ENCODE measurements at regions not wholly inside any gene's neighbourhood (a gene's known extent, or its start where the extent isn't known, plus 50 kb on each side); places are given as distances from the start of the nearest gene placed in this dataset.

GRCh38 chr5:6926491-6927038, 213.3 kb downstream of the TENT4A start:
- DNase-seq, result no peak

DNA sequence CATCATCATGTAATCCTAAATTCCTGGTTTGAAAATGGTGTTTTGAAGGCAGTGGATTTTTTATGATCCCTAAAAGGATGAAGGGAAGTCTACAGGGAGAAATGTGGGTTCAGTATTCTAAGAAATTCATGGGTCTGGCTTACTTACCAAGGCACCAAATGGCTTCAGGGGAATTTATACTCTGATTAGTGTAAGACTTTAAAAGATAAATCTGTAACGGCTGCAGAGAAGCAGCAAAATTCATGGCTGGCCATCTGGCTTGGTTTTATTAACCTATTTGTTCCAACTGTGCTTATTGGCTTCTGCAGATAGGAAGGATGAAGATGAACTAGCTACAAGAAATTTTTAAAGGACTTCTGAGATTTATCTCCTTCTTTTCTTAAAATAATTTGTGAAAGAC, 222.8 kb downstream of the TENT4A start:
- DNase-seq, result no peak

GRCh38 chr5:6937677-6938076, 224.4 kb downstream of the TENT4A start:
- no peak for DNase-seq

DNA sequence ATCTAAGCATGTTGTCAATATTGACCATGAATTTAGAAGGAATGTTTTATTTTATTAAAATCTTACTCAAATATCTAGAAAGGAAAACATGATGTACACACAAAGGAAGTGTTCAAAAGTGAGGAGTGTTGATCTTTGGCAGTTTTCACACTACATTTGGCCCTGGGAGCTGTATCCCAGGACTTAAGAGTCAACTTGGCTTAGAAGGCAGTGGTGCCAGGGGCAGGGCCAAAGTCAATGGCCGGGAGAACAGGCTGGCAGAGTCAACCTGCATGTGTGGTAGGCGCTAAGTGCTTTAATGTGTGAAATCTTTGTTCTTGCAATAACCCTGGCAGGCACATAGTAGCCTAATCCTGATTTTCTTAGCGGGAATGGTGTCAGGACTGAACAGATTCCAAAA, 228.4 kb downstream of the TENT4A start:
- DNase-seq, result no peak

- DNase-seq, result no peak
Measured at GRCh38 chr5:6943197-6944112, 230.2 kb downstream of the TENT4A start.

DNA sequence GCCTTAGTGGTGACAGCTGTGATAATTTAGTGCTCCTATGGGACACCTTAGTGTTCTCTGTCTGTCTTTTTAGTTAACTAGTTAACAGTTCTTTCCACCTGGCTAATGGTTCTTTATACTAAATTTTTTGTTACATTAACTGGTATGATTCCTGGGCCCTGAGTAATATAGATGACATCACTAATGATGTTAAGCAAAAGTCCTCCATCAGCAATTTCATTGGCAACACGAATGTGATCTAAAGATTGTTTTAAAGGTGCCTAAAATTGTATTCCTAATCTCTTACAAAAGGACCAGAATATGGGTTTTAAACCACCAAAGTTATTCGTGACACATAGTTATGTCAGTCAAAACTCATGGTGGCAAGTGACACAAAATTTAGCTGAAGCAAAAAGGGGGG, 235.3 kb downstream of the TENT4A start:
- no peak for DNase-seq

DNA sequence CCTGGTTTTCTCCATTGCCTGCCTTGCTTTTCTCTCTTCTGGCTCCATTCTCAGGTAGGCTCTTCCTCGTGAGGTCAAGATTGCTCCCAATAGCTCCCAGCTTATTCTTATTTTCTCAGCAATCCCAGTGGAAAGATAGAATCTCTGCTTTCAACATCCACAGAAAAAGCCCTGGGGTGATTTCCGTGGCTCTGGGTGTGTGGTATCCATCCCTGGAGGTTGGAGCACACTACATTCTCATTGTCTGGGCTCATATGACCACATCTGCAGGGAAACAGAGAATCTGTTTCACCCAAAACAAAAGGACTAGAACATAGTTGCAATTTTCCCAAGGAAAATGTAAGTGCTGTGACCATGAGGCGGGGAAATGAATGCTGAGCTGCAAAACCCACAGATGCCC, 236.0 kb downstream of the TENT4A start:
- no peak for DNase-seq

DNA sequence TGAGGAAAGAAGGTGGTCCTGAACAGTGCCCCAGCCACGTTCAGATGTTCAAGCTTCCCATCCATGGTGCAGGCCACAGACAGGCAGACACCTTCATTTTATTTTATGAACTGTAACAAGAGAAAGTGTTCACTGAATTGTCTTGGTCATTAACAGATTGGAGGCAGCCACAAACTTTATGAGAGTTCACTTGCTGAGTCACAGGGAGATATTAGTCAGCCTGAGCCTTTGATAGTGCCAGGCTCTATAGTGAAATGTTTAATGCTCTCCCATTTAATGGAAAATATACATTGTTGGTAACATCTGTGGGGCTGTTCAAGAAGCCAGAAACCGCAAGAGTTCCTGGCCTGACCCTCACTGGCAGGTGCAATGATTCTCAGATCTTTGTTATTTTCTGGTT, 237.0 kb downstream of the TENT4A start:
- DNase-seq, result no peak

DNA sequence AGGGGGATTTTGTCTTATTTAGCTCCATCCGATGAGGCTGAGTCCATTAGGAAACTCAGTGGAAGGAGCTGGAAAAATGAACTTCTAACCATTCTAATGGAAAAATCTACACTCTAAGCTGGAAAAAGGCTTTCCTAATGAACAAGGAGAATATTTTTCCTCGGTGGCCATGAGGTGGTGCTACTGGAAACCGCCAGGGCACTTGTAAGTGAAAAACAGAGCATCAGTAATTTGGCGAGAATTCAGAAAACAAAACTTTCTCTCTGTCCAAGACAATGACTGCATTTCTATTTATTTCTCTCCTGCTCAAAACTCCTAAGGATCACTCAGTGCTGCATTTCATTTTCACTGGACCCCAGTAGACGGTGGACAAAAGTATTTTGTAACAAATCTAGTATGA, 237.6 kb downstream of the TENT4A start:
- DNase-seq, result no peak

- no peak for DNase-seq
Measured at GRCh38 chr5:6961123-6961522, 247.9 kb downstream of the TENT4A start.

DNA sequence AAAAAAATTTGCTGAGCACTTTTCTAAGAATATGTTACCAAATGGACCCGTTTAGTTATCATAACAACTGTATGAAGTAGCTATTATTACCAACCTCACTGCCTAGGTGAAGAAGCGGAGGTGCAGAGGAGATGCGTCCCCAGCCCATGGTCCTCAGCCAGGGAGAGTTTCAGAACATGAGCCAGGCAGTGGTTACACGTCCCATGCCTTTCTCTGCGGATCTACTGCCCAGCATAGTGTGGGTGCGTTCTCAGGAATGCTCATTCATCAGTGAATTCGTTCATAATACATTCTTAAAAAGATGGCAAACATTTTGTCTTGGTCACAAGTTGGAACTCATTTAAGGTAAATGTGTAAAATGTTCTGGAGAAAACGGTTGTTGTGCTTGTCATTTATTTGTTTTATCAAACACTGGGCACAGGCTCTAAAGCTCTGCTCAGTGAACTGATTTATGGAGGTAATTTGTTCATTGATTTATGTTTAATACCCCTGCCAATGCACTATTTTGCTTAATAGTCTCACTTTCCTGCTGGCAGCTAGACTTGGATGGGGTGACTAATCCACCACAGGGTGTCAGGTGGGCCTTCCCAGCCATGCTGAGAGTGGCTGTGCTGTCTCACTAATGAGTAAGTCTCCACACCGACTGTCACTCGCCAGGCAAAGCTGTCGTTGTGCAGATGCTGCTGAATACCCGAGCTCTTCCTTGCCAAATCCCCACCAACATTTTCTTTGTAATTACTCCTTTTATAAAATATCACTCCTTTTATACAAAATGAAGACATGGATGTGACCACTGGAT, 248.8 kb downstream of the TENT4A start:
- DNase-seq, result no peak

DNA sequence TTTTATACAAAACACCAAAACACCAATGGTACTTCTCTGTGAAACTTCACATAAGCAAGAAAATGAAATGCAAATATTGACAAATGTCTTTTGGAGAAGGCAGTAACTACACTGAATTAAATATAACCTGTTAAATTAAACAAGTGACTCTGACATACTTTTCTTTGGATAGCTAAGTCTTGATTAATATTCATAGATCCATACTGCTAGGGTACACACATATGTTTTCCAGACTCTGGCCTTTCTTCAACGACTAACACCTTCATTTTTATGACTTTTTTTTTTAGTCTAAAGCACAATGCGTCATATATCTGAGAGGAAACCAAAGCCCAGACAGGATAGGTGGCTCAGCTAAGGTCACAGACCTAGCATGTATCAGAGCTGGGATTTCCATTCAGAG, 263.7 kb downstream of the TENT4A start:
- no peak for DNase-seq

- no peak for DNase-seq
Measured at GRCh38 chr5:6979061-6979460, 265.8 kb downstream of the TENT4A start.

DNA sequence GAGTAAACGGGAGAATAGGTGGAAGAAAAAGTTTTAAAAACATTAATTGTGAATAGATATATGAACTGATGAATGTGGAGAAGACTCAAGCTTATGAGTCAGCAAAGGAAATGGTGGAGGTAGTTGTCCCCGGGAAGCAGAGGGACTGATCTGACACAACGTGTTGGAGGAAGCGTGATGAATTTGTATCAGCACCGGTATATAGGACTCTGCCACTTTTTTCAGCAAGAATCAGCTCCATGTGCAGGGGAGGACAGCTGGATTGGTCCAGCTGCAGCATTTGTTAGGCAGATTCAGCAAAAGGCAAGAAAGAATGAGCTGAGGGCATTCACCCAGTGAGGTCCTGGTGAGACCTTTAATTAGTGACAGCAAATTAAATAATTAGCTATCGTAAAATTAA, 276.0 kb downstream of the TENT4A start:
- no peak for DNase-seq

GRCh38 chr5:6994097-6994496, 280.9 kb downstream of the TENT4A start:
- DNase-seq, result no peak

- no peak for DNase-seq
Measured at GRCh38 chr5:6995115-6995514, 281.9 kb downstream of the TENT4A start.

GRCh38 chr5:7000310-7000709, 287.1 kb downstream of the TENT4A start:
- no peak for DNase-seq

- no peak for DNase-seq
Measured at GRCh38 chr5:7010591-7010990, 297.4 kb downstream of the TENT4A start.

- DNase-seq, result no peak
Measured at GRCh38 chr5:7012057-7012456, 298.8 kb downstream of the TENT4A start.

- no peak for DNase-seq
Measured at GRCh38 chr5:7014611-7015010, 301.4 kb downstream of the TENT4A start.

- DNase-seq, result no peak
Measured at GRCh38 chr5:7015586-7016256, 302.5 kb downstream of the TENT4A start.

GRCh38 chr5:7016999-7017747, 303.9 kb downstream of the TENT4A start:
- DNase-seq, result no peak
